IMR-90 (cell line): ENCODE measurements at regions not wholly inside any gene's neighbourhood (a gene's known extent, or its start where the extent isn't known, plus 50 kb on each side); places are given as distances from the start of the nearest gene placed in this dataset.

Experiments
- ATAC-seq: fragments of 200-7000 bp; cut with Tn5 transposase; 2 replicates; pipeline ENCODE4 v1.9.1; 2020; ENCODE audit warnings: low read depth, mild to moderate bottlenecking, moderate library complexity
- BruUV-seq: library from RNA; stranded (reverse); fragments of 400-500 nt; replicated peaks from 2 replicates; lab custom pipeline; 2021; lab: Mats Ljungman, UMichigan
- CTCF ChIA-PET: fragments of 300-600 bp; formaldehyde crosslinking; extraction: SDS; loops from one replicate; lab custom pipeline; 2021; ENCODE audit warnings: antibody characterized with exemption; lab: Yijun Ruan, JAX
- POLR2A ChIA-PET: fragments of 300-600 bp; sonication (Branson Sonifier 250); formaldehyde crosslinking; loops from one replicate; lab custom pipeline; 2022; ENCODE audit warnings: antibody characterized with exemption; ENCODE audit not compliant: unreplicated experiment; lab: Charles Lee
- DNase-seq: peaks from one replicate; pipeline ENCODE4 v3.0.0; 2013
- H2AFZ ChIP-seq: replicated peaks from 2 replicates; pipeline ENCODE3; 2013; ENCODE audit warnings: low read length, mild to moderate bottlenecking; ENCODE audit not compliant: poor library complexity
- H2AK5ac ChIP-seq: 2 replicates; pipeline ENCODE4 v1.6.1; 2013; ENCODE audit warnings: low read depth, low read length, inconsistent platforms
- H2AK9ac ChIP-seq: replicated peaks from 2 replicates; pipeline ENCODE3; 2013; ENCODE audit warnings: mild to moderate bottlenecking, low read depth, low read length, moderate library complexity; ENCODE audit not compliant: poor library complexity
- H2BK120ac ChIP-seq: 2 replicates; pipeline ENCODE4 v1.6.1; 2013; ENCODE audit warnings: low read depth, low read length, inconsistent platforms
- H2BK15ac ChIP-seq: 3 replicates; pipeline ENCODE4 v1.6.1; 2013; ENCODE audit warnings: low read depth, low read length, inconsistent platforms
- H2BK20ac ChIP-seq: 2 replicates; pipeline ENCODE4 v1.6.1; 2013; ENCODE audit warnings: low read depth, mild to moderate bottlenecking, inconsistent platforms, low read length, moderate library complexity
- H2BK5ac ChIP-seq: 2 replicates; pipeline ENCODE4 v1.6.1; 2013; ENCODE audit warnings: mild to moderate bottlenecking, low read depth, low read length, inconsistent platforms; ENCODE audit not compliant: poor library complexity, severe bottlenecking
- H3K14ac ChIP-seq: replicated peaks from 2 replicates; pipeline ENCODE4 v1.6.1; 2013; ENCODE audit warnings: low read depth, low read length, inconsistent platforms
- H3K18ac ChIP-seq: 2 replicates; pipeline ENCODE4 v1.6.1; 2013; ENCODE audit warnings: low read depth, low read length, control low read depth
- H3K23ac ChIP-seq: 2 replicates; pipeline ENCODE4 v1.6.1; 2013; ENCODE audit warnings: low read depth, low read length, inconsistent platforms
- H3K27ac ChIP-seq: 2 replicates; pipeline ENCODE4 v1.5.1; 2013; ENCODE audit warnings: mild to moderate bottlenecking, control low read depth, low read length; ENCODE audit not compliant: insufficient read depth
- H3K27me3 ChIP-seq: 2 replicates; pipeline ENCODE4 v1.6.1; 2013; ENCODE audit warnings: low read length; ENCODE audit not compliant: control insufficient read depth, insufficient read depth
- H3K36me3 ChIP-seq: 2 replicates; pipeline ENCODE4 v1.6.1; 2013; ENCODE audit warnings: low read length, mixed read lengths; ENCODE audit not compliant: control insufficient read depth, insufficient read depth
- H3K4ac ChIP-seq: 2 replicates; pipeline ENCODE4 v1.6.1; 2013; ENCODE audit warnings: low read depth, low read length, inconsistent platforms
- H3K4me1 ChIP-seq: 2 replicates; pipeline ENCODE4 v1.6.1; 2013; ENCODE audit warnings: low read length, mixed read lengths; ENCODE audit not compliant: control insufficient read depth, insufficient read depth
- H3K4me2 ChIP-seq: 2 replicates; pipeline ENCODE4 v1.6.1; 2013; ENCODE audit warnings: low read depth, mild to moderate bottlenecking, control low read depth, low read length, moderate library complexity
- H3K4me3 ChIP-seq: 2 replicates; pipeline ENCODE4 v1.5.1; 2013; ENCODE audit warnings: low read depth, mild to moderate bottlenecking, control low read depth, low read length, moderate library complexity; ENCODE audit not compliant: insufficient read depth
- H3K56ac ChIP-seq: 2 replicates; pipeline ENCODE4 v1.6.1; 2013; ENCODE audit warnings: low read length, inconsistent platforms; ENCODE audit not compliant: insufficient read depth; ENCODE audit errors: extremely low read depth
- H3K79me1 ChIP-seq, 2 experiments: 2 replicates each; pipeline ENCODE4 v1.6.1; 2013; ENCODE audit warnings: low read length in 2 of 2, inconsistent platforms in 1 of 2, low read depth in 1 of 2
- H3K9ac ChIP-seq: 2 replicates; pipeline ENCODE4 v1.6.1; 2013; ENCODE audit warnings: low read depth, low read length, control low read depth
- H3K9me1 ChIP-seq: 2 replicates; pipeline ENCODE4 v1.6.1; 2013; ENCODE audit warnings: low read length, inconsistent platforms; ENCODE audit not compliant: insufficient read depth
- H3K9me3 ChIP-seq: 2 replicates; pipeline ENCODE4 v1.6.1; 2013; ENCODE audit warnings: low read length; ENCODE audit not compliant: control insufficient read depth, insufficient read depth
- H4K20me1 ChIP-seq: 2 replicates; pipeline ENCODE4 v1.6.1; 2013; ENCODE audit warnings: low read length, inconsistent platforms; ENCODE audit not compliant: insufficient read depth
- H4K5ac ChIP-seq: 2 replicates; pipeline ENCODE4 v1.6.1; 2013; ENCODE audit warnings: mild to moderate bottlenecking, low read depth, low read length, control low read depth
- H4K8ac ChIP-seq, 2 experiments: 2 replicates each; pipeline ENCODE4 v1.6.1; 2013; ENCODE audit warnings: low read depth in 2 of 2, low read length in 2 of 2, control low read depth in 1 of 2, inconsistent platforms in 1 of 2
- H4K91ac ChIP-seq: 2 replicates; pipeline ENCODE4 v1.6.1; 2013; ENCODE audit warnings: low read depth, low read length, inconsistent platforms; ENCODE audit not compliant: insufficient read depth
- BHLHE40 ChIP-seq: fragments of 150-350 bp; IDR thresholded peaks from 2 replicates; pipeline ENCODE4 v1.6.1; 2016; ENCODE audit warnings: mild to moderate bottlenecking, low read depth, low read length
- WGBS, 2 experiments: methylation state at CpG; one replicate each; pipeline versions ENCODE4 v1.1.5 to v1.1.7; 2013; ENCODE audit warnings: missing lambda C conversion rate in 2 of 2; ENCODE audit not compliant: insufficient read length in 1 of 2; ENCODE audit errors: extremely low coverage in 2 of 2; 5-methylcytosine and 5-hydroxymethylcytosine counted together
- dilution Hi-C: fragments of 300-500 bp; cut with HindIII; formaldehyde crosslinking; loops from one replicate; pipeline ENCODE4 v1.14.3; 2018; ENCODE audit warnings: low sequenced_read_pairs; ENCODE audit not compliant: unreplicated experiment
- in situ Hi-C: fragments of 300-500 bp; cut with MboI; formaldehyde crosslinking; loops from 3 replicates; pipeline ENCODE4 v1.14.3; 2019; ENCODE audit warnings: low sequenced_read_pairs, inconsistent platforms, mixed read lengths
- intact Hi-C: fragments of 100-400 bp; cut with micrococcal nuclease; formaldehyde crosslinking; loops from 2 replicates; pipeline ENCODE4 v1.10.0; 2022

DNA sequence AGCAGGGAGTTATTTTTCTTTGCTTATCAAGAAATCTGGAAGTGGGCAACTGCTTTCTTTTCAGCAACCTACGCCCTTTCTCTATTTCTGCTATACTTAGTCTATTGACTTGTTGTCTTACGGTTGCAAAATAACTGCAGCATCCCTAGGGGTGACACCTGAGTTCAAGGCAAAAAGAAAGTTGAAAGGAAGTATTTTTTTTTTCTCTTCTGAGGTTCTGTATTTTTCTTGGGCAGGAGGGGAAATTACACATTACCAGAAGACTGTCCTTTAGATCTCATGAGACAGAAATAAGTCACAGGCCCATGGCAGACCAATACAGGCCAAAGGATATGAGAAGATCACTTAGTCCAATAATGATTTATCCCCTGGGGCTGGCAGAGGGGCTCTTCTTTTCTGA is 204.7 kb upstream of the CASK start:
- H2AK9ac ChIP-seq, result no peak overlapping the region
- in situ Hi-C loops (no loop called here), dilution Hi-C loops (no loop called here), intact Hi-C loops (no loop called here)
- ATAC-seq (no peak), DNase-seq (no peak)
- no peaks in the 10 kb centered on the region for H3K9me3 ChIP-seq
- H4K8ac ChIP-seq, result no peak overlapping the region
- H2BK120ac ChIP-seq, result no peak overlapping the region
- no peaks in the 10 kb centered on the region for H3K4me1 ChIP-seq
- H2AFZ ChIP-seq, result no peak overlapping the region
- POLR2A ChIA-PET, result no interaction called here
- H3K4ac ChIP-seq, result no peak overlapping the region
- no peak overlapping the region for H3K4me2 ChIP-seq
- CTCF ChIA-PET, result no interaction called here
- H3K36me3 ChIP-seq, result no peaks in the 10 kb centered on the region
- H4K5ac ChIP-seq, result no peak overlapping the region
- no peak overlapping the region for H3K9ac ChIP-seq
- H3K56ac ChIP-seq, result no peak overlapping the region
- no CpG with 5 or more reads among the region's 2 CpGs for WGBS, 2 experiments
- TF ChIP-seq BHLHE40, result no peak
- no peak overlapping the region for H2BK20ac ChIP-seq
- no peak overlapping the region for H3K18ac ChIP-seq
- H3K4me3 ChIP-seq, result no peak overlapping the region
- no peak overlapping the region for H3K23ac ChIP-seq
- no peaks in the 10 kb centered on the region for H3K79me1 ChIP-seq
- H2AK5ac ChIP-seq, result no peak overlapping the region
- peaks cover 2% of the 10 kb centered on the region for H3K27me3 ChIP-seq
- no peak overlapping the region for H2BK5ac ChIP-seq
- no peak overlapping the region for H3K27ac ChIP-seq
- no TSS peak for BruUV-seq
- H2BK15ac ChIP-seq, result no peak overlapping the region
- H3K14ac ChIP-seq, result no peak overlapping the region
- H3K9me1 ChIP-seq, result no peaks in the 10 kb centered on the region
- H4K91ac ChIP-seq, result no peak overlapping the region
- H4K20me1 ChIP-seq, result no peaks in the 10 kb centered on the region
